Skin of body (tissue), 1 donor: ENCODE measurements at regions not wholly inside any gene's neighbourhood (a gene's known extent, or its start where the extent isn't known, plus 50 kb on each side); places are given as distances from the start of the nearest gene placed in this dataset.
A peak's percentile ranks its signal among the peaks of the same experiment; 100 is the strongest.

ENCODE experiments used
- DNase-seq: peaks from one replicate; lab custom pipeline; 2025; lab: John Stamatoyannopoulos, UW

GRCh38 chr20:60732322-60732721 lies 519.7 kb upstream of the CDH4 start:
- peak; percentile 27 for DNase-seq

- no peak for DNase-seq
Measured at GRCh38 chr20:60748086-60748485, 504.0 kb upstream of the CDH4 start.

- no peak for DNase-seq
Measured at GRCh38 chr20:60749804-60750602, 502.1 kb upstream of the CDH4 start.

- no peak for DNase-seq
Measured at GRCh38 chr20:60750909-60751308, 501.2 kb upstream of the CDH4 start.

- no peak for DNase-seq
Measured at GRCh38 chr20:60751826-60752225, 500.2 kb upstream of the CDH4 start.

GRCh38 chr20:60752741-60753420 lies 499.2 kb upstream of the CDH4 start:
- DNase-seq = no peak

- no peak for DNase-seq
Measured at GRCh38 chr20:60754856-60755255, 497.2 kb upstream of the CDH4 start.

- no peak for DNase-seq
Measured at GRCh38 chr20:60759651-60760050, 492.4 kb upstream of the CDH4 start.

- DNase-seq = peak; percentile 17
Measured at GRCh38 chr20:60760256-60761000, 491.6 kb upstream of the CDH4 start.

- DNase-seq = no peak
Measured at GRCh38 chr20:60761056-60761455, 491.0 kb upstream of the CDH4 start.

GRCh38 chr20:60762386-60762785 lies 489.7 kb upstream of the CDH4 start:
- DNase-seq = no peak

GRCh38 chr20:60764328-60764727 lies 487.7 kb upstream of the CDH4 start:
- DNase-seq = no peak

- DNase-seq = no peak
Measured at GRCh38 chr20:60764771-60765170, 487.3 kb upstream of the CDH4 start.

GRCh38 chr20:60765821-60766403 lies 486.1 kb upstream of the CDH4 start:
- DNase-seq = no peak

GRCh38 chr20:60768216-60768615 lies 483.8 kb upstream of the CDH4 start:
- no peak for DNase-seq

GRCh38 chr20:60780388-60781025 lies 471.6 kb upstream of the CDH4 start:
- no peak for DNase-seq

GRCh38 chr20:60782959-60783625 lies 469.0 kb upstream of the CDH4 start:
- no peak for DNase-seq

GRCh38 chr20:60785301-60785700 lies 466.8 kb upstream of the CDH4 start:
- DNase-seq = peak; percentile 10

- peak; percentile 43 for DNase-seq
Measured at GRCh38 chr20:60785785-60786184, 466.3 kb upstream of the CDH4 start.

GRCh38 chr20:60786686-60787217 lies 465.3 kb upstream of the CDH4 start:
- no peak for DNase-seq

GRCh38 chr20:60787276-60787675 lies 464.8 kb upstream of the CDH4 start:
- DNase-seq = peak; percentile 42
